ENCODE measurements at regions not wholly inside any gene's neighbourhood (a gene's known extent, or its start where the extent isn't known, plus 50 kb on each side); places are given as distances from the start of the nearest gene placed in this dataset.

GRCh38 chr6:6386010-6386409 lies 65.5 kb upstream of the F13A1 start:
- H3K9ac ChIP-seq (ENCODE audit: insufficient read depth, low read length, poor library complexity, severe bottlenecking): no peak overlapping the region
- H3K27ac ChIP-seq (ENCODE audit: low read depth in 1 of 2, low read length in 2 of 2): peak overlapping the region in 1 of 2 donors; percentile 85
- peaks cover 78% of the 10 kb centered on the region for H3K4me1 Mint-ChIP-seq
- peaks cover 0 to 9% (median 2%) of the 10 kb centered on the region in 7 donors for H3K9me3 Mint-ChIP-seq
- no peak for TF ChIP-seq CTCF (IDR thresholded peaks at IDR 0.05)
- H3K79me2 ChIP-seq (ENCODE audit: insufficient read depth, low read length): no peaks in the 10 kb centered on the region
- H3K36me3 ChIP-seq (replicated peaks in 1 of 2; ENCODE audit: control insufficient read depth in 1 of 2, insufficient read depth in 2 of 2, low read length in 2 of 2): no peaks in the 10 kb centered on the region
- H3K4me3 Mint-ChIP-seq: peak overlapping the region in 1 of 2 donors; percentile 59
- peak overlapping the region in 1 of 3 experiments; percentile 45 for H3K4me3 ChIP-seq (replicated peaks in 1 of 3; ENCODE audit: low read depth in 2 of 3, low read length in 3 of 3)
- no peaks in the 10 kb centered on the region for H3K27me3 Mint-ChIP-seq (ENCODE audit: low read depth in 3 of 3)
- H3K4me1 ChIP-seq (ENCODE audit: control insufficient read depth in 1 of 2, insufficient read depth in 2 of 2, low read length in 2 of 2): peaks cover 64 to 89% of the 10 kb centered on the region in 2 donors
- H3K27me3 ChIP-seq (ENCODE audit: control insufficient read depth in 2 of 2, insufficient read depth in 2 of 2, low read length in 2 of 2): no peaks in the 10 kb centered on the region
- no peaks in the 10 kb centered on the region for H3K9me3 ChIP-seq (replicated peaks in 1 of 2; ENCODE audit: control insufficient read depth in 1 of 2, insufficient read depth in 1 of 2, low read length in 2 of 2)
- peak; percentile 79 to 95 (median 85) for DNase-seq
- peaks cover 11 to 17% of the 10 kb centered on the region in 2 donors for H3K36me3 Mint-ChIP-seq
- WGBS (ENCODE audit: insufficient coverage): no CpG with 5 or more reads among the region's 4 CpGs
- H3K4me2 ChIP-seq (replicated peaks; ENCODE audit: extremely low read depth, low read length, poor library complexity, severe bottlenecking): peak overlapping the region; percentile 47
- H2AFZ ChIP-seq (ENCODE audit: insufficient read depth, low read depth, low read length, poor library complexity, severe bottlenecking): no peak overlapping the region
- H4K20me1 ChIP-seq (ENCODE audit: insufficient read depth, low read length): no peaks in the 10 kb centered on the region
- intact Hi-C loops (cut with micrococcal nuclease): no loop called here
- H3K27ac Mint-ChIP-seq: peak overlapping the region; percentile 67 to 98 (median 93)

- Histone ChIP-seq H3K9me3 (replicated peaks in 1 of 2; ENCODE audit: control insufficient read depth in 1 of 2, insufficient read depth in 1 of 2, low read length in 2 of 2) (no peaks in the 10 kb centered on the region), H3K4me1 (ENCODE audit: control insufficient read depth in 1 of 2, insufficient read depth in 2 of 2, low read length in 2 of 2) (peaks cover 77 to 91% of the 10 kb centered on the region in 2 donors), H3K4me2 (replicated peaks; ENCODE audit: extremely low read depth, low read length, poor library complexity, severe bottlenecking) (peak overlapping the region; percentile 30), H3K4me3 (replicated peaks in 1 of 3; ENCODE audit: low read depth in 2 of 3, low read length in 3 of 3) (peak overlapping the region in 1 of 3 experiments; percentile 19), H4K20me1 (ENCODE audit: insufficient read depth, low read length) (no peaks in the 10 kb centered on the region), H3K79me2 (ENCODE audit: insufficient read depth, low read length) (no peaks in the 10 kb centered on the region), H3K9ac (ENCODE audit: insufficient read depth, low read length, poor library complexity, severe bottlenecking) (peak overlapping the region; percentile 21), H3K27me3 (ENCODE audit: control insufficient read depth in 2 of 2, insufficient read depth in 2 of 2, low read length in 2 of 2) (no peaks in the 10 kb centered on the region), H3K27ac (ENCODE audit: low read depth in 1 of 2, low read length in 2 of 2) (peak overlapping the region; percentile 58 to 77), H2AFZ (ENCODE audit: insufficient read depth, low read depth, low read length, poor library complexity, severe bottlenecking) (peak overlapping the region; percentile 66), H3K36me3 (replicated peaks in 1 of 2; ENCODE audit: control insufficient read depth in 1 of 2, insufficient read depth in 2 of 2, low read length in 2 of 2) (no peaks in the 10 kb centered on the region)
- peaks cover 3 to 9% of the 10 kb centered on the region in 2 donors for H3K36me3 Mint-ChIP-seq
- H3K9me3 Mint-ChIP-seq: peaks cover 0 to 4% (median 2%) of the 10 kb centered on the region in 7 donors
- H3K4me3 Mint-ChIP-seq: peak overlapping the region in 1 of 2 donors; percentile 12
- 50% methylated on average over 6 of the region's 7 CpGs for WGBS (ENCODE audit: insufficient coverage)
- peak overlapping the region; percentile 67 to 91 (median 88) for H3K27ac Mint-ChIP-seq
- intact Hi-C loops (cut with micrococcal nuclease): loop anchor here in 1 of 2 donors (5.0 kb wide), 1 partner anchor 59 kb away; no protein-coding TSS in a partner anchor
- DNase-seq: peak; percentile 33 to 66 (median 47)
- H3K27me3 Mint-ChIP-seq (ENCODE audit: low read depth in 3 of 3): no peaks in the 10 kb centered on the region
- peaks cover 83% of the 10 kb centered on the region for H3K4me1 Mint-ChIP-seq
- no peak for TF ChIP-seq CTCF (IDR thresholded peaks at IDR 0.05)
Measured at GRCh38 chr6:6390849-6391602, 70.6 kb upstream of the F13A1 start.

Measured in CD14-positive monocyte (primary cell).